ENCODE measurements at regions not wholly inside any gene's neighbourhood (a gene's known extent, or its start where the extent isn't known, plus 50 kb on each side); places are given as distances from the start of the nearest gene placed in this dataset.

DNA sequence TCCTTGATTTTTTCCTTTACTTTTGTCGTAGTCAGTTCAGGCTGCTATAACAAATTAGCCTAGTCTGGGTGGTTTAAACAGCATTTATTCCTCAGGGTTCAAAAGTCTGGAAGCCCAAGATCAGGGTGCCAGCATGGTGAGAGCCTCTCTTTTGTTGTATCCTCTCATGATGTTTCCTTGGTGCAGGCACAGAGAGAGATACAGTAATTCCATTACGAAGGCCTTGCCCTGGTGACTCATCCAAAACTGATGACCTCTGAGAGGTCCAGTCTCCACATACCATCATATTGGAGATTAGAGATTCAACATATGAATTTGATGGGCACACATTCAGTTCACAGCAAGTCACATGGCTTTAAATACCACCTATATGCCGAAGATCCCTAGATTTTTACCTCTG, 253.8 kb downstream of the CYRIA start:
- no peak for DNase-seq (ENCODE audit: low read depth in 3 of 3)

DNA sequence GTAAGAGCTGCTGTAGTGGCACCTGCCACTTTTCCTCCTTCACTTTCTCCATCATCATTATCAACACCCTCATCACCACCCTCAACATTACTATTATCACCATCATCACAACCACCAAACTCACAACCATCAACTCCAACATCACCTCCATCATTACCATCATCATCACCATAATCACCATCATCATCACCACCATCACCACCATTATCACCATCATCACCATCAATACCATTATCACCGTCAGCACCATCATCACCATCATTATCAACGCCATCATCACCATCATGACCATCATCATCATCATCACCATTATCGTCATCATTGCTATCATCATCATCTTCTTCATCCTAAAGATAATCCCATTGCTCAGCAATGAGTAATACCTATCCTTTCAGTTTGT, 255.8 kb downstream of the CYRIA start:
- no peak for DNase-seq (ENCODE audit: low read depth in 3 of 3)

DNA sequence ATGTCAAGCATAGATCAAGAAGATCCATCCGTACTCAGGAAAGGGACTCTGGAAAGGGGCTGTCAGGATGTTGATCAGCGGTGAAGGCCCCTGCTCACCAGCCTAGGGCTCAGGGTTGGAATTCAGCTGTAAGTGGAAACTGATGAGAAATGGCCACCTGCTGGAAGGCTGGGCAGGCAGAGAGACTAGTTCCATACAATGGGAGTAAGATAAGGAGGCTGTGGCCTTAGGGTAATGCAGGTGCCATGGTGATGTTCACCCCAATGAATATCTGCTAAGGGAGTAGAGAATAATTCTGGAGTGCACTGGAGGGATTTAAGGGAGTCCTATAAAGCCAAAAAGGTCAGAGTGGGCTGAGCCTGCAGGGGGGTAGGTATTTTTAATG, 256.6 kb downstream of the CYRIA start:
- DNase-seq (ENCODE audit: low read depth in 3 of 3), result no peak

DNA sequence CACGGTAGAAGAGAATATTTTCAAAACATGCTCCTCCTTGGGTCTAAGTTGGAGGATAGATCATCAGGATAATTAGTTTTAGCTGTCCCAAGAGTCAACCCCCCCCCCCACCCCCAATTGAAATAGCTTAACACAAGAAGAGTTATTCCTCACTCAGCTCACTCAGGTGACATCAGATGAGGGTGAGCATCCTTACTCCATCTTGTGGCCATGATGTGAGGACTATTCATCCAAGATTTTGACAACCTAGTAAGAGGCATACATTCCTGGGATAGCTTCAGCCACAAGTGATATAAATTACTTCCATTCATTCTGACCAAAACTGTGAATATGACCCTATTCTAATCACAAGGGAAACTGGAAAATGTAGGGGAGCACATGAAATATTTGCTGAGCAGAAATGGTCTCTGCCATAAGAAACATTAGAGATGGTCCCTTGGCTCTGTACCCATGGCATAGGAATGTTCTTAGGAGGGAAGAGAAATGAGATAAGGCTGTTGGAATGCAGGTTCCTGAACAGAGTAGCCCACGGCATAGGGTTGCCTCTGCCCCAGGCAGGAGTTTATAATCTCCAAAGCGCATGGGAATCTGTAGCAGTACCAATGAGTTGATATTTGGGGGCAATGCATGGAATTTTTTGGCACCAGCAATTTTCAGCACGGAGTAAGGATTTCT, 257.2 kb downstream of the CYRIA start:
- DNase-seq (ENCODE audit: low read depth in 3 of 3), result no peak

DNA sequence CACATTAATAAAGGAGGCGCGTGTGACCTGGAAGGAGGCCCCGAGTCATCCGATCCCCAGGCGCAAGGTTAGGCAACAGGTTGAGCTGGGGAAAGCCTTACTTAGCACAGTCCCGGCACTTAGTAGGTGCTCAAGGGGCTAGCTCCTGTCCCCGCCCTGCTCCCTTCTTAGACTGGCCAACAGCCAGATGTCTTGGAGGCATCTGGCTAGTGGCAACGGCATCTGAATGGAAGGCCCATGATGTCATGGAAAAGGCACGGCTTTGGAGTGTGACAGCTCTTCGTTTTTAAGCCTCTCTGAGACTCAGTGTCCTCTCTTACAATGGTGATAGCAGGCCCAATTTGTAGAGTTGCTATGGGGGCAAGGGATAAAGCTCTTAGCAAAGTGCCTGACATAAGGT, 258.3 kb downstream of the CYRIA start:
- DNase-seq (ENCODE audit: low read depth in 3 of 3), result no peak

DNA sequence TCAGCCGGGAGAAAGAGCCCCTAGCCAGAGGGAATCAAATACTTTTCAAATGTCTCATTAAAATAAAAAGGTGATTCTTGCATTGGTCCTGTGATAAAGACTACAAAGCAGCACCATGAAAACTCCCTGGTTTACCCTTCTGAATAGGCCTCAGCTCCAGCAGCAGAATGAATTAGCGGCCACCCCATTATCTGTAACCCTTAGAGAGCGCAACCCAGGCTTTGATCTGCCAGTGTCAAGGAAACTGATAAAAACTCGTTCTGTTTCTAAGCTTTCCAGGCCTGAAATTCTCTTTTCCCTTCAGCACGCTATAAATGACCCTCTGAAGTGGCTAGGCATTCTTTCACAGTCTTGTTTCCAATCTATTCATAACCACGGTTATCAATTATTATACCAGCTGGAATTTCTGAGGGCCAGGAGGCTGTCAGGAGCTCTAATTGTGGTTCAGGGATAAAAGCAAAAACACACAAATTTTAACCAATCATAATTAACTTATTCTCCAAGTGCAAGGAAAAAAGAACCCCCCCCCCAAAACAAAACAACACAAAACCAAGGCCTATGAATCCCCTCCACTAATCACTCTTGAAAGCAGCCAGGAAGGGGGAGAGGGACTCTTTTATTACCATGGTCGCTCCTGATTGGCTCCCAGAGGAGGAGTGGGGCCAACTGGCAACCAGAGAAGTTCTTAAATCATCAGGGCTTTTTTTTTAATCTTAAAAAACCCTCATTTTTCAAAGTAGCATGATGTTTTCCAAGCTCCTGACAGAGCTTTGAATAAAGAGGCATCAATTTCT, 258.9 kb downstream of the CYRIA start:
- DNase-seq (ENCODE audit: low read depth in 3 of 3), result no peak

DNA sequence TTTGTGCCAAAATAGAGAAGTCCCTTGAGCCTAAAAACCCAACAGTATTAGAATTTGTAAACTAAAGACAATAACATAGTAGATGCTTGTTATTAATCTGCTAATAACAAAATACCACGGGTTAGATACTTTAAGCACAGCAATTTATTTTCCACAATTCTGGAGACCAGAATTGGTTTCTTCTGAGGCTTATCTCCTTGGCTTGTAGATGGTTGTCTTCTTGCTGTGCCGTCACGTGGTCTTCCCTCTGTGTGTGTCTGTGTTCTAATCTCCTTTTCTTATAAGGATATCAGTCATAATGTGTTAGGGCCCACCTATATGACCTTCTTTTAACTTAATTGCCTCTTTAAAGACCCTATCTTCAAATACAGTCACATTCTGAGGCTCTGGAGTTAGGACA, 260.1 kb downstream of the CYRIA start:
- DNase-seq (ENCODE audit: low read depth in 3 of 3), result no peak

DNA sequence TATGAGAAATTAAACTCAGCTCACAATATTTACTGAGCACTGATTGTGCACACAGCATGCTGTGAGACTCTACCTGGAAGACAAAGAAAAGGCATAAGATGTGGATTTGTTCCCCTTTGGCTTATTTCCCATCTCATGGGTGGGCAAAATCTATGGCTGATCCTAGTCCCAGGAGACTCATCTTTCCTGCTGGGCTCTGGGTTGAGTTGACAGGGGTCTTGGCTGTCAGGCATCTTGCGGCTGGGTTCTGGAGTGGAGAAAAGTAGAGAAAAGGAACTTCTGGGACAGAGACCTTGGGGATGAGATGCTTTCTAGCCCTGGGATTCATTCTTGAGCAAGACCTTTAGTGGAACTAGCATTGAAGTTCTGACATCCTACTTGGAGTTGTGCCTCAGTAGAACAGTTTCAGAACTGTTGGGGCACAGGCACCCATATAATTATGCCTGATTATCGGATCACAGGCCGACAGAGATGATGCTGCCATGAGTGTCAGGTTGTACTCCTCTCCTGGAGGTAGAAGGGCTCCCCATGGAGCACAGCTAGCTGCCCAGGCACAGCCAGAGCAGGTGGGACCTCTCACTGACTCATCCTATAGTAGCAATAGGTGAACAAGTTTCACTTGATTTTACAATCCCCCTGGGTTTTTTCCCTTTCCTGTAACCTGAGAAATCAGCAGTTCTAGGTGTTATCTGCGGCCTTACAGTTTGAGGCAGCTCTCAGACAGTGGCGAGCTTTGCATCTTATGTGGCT, 260.9 kb downstream of the CYRIA start:
- DNase-seq (ENCODE audit: low read depth in 3 of 3), result no peak

DNA sequence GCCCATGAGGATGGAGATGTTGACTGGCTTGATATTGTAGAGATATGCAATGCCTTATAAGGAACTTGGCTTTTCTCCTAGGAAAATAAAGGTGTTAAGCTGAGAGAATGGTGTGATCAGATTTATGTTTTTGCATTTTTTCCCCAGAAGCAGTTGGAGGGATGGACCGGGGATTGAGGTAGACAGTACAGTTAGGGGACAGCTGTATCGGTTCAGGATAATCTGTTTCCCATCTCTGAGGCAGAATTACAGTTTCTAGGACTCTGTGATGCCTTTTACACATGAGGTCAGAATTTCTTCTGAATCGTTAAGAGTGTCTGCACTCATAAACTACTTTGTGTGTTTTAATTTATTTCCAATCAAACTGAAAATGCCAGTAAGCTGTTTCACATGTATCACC, 261.5 kb downstream of the CYRIA start:
- DNase-seq (ENCODE audit: low read depth in 3 of 3), result no peak

DNA sequence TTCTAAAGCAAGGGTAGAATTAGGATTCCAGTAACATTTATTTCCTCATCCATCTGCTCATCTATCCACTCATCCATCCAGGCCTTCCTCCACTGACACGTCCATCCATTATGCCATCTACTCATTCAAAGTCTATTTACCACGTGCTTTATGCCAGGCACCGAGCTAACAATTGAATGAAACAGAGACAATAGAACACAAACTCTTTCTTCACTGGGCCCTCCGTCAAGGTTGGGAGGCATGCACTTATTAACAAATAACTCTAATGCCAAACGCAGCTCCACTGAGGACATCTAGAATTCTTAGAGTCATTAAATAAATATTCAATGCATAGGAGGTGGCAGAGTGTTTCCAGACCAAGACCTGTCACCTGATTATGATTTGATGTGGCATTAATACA, 262.7 kb downstream of the CYRIA start:
- DNase-seq (ENCODE audit: low read depth in 3 of 3), result no peak

DNA sequence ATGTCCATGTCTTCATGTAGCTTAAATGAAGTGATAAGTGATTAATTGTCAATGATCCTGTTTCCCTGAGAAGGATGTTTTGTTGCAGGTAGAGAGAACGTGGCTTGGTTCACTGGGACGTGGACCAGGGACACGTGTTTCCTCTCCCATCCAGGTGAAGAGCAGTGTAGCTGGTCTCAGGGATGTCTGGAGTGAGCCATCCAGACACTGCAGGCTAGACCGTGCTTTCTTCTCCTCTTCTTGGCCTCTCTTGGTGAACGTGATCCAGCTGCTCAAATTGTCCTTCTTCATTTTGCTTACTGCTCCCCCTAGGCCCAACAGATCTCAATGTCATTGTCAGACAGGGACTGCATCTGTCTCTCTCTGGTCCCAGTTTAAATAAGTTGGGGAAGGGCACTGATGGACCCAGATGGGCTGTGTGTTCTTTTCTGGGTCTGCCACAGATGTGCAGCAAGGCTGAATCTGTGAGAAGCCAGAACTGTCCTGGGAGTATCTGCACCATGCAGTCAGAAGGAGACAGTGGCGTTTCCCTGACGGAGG, 263.8 kb downstream of the CYRIA start:
- no peak for DNase-seq (ENCODE audit: low read depth in 3 of 3)

DNA sequence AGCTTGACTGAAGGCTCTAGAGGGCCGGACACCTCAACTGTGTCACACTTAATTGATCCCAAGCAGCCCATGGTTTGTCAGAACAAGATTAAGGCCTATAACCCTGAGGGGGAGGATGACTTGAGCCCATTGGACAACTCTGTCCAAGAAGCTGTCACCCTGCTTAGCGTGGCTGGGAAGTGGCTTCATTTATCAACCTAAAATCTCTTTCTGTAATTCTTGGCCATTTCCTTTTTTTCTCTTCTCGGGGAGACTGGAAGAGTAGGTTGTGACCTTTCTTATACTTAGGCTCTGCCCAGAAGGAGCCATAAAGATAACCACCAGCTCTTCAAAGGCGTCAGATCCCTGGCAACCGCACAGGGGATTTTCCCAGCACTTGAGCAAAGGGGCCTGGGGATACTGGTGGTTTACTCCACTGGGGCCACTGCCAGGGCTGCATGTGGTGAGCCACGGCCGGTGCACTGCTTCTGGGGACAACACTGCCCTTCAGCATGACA, 265.5 kb downstream of the CYRIA start:
- DNase-seq (ENCODE audit: low read depth in 3 of 3), result no peak

DNA sequence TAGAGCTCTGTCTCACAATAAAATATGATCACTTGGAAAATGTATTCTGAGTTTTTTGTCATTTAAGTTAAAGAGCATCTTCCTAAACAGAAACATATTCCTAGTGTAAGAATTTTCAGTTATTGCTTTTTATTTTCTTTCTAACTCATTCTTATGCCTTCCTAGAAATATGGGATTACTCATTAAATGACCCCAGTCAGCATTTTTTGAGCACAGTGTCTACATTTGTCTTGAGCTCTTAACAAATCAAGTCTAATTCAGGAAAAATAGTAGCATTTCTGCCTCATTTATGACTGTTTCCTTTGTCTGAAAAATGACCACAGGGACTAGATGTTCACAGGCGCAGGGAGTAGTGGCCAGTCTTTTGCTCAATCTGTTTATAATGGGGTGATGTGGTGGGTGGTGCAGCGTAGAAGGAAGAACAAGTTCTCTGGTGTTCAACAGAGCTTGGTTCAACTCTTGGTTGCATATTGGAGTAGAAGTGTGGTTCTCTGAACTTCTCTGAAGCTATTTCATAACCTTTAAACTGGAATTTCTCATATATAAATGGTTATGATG, 267.1 kb downstream of the CYRIA start:
- no peak for DNase-seq (ENCODE audit: low read depth in 3 of 3)

DNA sequence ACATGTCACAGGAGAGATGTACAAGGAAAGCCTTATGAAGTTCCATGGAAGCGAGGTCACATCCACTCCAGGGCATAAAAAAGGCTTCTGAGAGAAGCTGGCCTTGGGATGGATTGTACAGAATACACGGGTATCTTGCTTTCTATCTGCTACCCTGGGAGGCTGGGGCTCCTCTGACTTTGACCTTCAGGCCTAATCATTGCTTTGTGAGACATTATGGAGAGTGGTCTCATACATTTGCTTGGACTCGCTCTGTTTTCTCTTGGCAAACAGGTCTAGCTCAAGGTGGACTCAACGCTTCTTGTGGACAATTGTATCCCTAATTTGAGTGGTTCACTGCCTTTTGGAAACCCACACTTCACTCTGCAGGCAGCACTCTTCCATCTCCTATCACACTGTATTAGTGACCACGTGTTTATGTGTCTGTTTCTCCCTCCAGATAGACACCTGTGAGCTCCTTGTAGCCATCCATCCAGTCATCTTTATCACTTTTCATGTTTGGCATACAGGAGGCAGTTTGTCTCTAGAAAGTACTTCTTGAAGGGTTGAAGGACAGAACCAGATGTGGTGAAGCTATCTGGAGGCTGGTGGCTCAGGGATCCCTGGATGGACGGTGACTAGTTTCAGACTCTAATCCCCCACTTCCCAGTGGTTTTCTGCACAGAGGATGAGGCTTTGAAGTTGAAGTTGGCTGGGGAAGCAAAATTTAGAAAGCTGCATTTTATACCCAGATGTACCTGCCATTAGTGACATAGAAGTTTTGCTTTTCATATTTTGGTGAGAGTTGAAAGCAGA, 267.8 kb downstream of the CYRIA start:
- no peak for DNase-seq (ENCODE audit: low read depth in 3 of 3)

DNA sequence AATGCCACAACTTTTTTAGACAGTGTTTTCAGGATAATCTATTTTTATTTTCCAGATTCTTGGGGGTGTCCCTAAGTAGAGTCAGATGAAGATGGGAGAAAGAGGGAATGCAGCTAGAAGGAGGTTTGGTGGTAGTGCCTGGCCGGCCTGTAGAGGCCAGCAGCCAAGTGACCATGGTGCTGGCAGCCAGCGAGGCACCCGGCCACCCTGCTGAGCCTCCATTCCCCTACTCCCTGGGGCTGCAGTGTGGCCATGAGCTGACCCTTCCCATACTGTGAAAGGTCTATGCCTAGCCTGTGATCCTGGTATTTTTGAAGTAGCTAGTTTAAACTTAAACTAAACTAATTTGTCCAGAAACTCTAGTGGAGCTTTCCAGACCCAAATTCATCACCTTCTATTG, 268.6 kb downstream of the CYRIA start:
- no peak for DNase-seq (ENCODE audit: low read depth in 3 of 3)

DNA sequence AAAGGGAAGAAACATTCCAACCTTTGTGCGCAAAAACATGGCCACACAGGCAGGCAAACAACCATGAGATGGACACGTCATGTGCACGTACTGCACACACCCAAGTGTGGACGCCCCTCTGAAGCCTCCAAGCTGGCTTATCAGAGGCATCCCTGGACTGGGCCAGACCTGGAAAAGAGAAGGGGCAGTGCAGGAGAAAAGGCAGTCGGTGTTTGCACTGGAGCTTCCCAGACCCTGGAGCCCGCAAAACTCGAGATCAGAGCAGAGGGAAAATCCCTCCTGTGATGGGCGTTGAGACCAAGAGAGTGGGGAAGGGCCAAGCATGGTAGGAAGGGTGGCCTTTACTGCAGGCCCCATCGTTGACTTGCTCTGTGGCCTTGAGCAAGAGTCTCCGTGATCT, 269.5 kb downstream of the CYRIA start:
- DNase-seq (ENCODE audit: low read depth in 3 of 3), result no peak

DNA sequence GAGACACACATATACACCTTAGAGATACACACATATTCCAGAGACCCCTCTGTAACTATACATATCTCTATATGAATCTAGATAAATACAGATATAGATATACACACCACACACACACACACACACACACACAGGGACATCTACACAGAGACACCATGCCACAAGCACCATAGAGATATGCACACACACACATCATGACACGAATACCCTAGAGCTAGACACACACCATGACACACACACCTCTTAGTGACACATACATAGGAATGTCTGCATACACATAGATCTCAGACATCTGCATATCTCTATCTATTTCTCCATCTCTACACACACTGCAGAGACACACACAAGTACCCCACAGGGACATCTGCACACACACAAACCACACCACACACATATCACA, 270.0 kb downstream of the CYRIA start:
- DNase-seq (ENCODE audit: low read depth in 3 of 3), result no peak

DNA sequence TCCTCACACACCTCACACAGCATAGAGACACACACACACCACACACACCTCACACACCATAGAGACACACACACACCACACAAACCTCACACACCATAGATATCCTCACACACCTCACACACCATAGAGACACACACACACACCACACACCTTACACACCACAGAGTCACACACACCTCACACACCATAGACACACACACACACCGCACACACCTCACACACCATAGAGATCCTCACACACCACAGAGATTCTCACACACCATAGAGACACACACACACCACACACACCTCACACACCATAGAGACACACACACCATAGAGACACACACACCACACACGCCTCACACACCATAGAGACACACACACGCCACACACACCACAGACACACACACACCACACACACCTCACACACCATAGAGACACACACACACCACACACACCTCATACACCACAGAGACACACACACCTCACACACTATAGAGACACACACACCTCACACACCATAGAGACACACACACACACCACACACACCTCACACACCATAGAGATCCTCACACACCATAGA, 270.6 kb downstream of the CYRIA start:
- DNase-seq (ENCODE audit: low read depth in 3 of 3), result no peak

DNA sequence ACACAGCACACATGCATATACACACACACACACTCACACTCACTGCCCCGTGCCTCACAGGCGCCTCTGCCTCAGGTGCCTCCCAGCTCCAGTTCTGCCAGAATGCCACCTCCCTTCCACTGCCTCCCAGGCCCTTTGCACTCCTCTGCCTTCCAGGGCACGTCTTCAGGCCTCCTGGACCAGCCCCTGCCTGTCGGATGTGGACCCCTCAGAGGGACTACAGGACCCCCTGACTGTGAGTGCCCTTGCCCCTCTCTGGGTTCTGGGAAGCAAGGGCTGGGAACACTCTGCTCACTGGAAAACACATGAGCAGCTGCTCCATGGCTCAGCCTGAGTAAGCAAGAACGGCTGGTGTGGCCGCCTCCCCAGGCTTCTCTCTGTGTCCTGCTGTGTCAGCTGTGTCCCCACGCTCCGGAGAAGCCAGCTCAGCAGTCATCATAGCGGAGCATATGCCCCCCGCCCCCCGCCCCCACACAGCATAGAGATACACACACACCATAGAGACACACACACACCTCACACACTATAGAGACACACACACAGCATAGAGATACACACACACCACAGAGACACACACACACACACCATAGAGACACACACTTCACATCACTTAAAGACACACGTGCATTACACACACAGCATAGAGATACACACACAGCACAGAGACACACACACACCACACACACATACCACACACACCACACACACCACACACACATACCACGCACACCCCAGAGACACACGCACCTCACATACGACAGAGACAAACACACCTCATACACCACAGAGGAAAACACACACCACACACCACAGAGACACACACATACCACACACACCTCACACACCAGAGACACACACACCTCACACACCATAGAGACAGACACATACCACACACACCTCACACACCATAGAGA, 271.3 kb downstream of the CYRIA start:
- no peak for DNase-seq (ENCODE audit: low read depth in 3 of 3)

DNA sequence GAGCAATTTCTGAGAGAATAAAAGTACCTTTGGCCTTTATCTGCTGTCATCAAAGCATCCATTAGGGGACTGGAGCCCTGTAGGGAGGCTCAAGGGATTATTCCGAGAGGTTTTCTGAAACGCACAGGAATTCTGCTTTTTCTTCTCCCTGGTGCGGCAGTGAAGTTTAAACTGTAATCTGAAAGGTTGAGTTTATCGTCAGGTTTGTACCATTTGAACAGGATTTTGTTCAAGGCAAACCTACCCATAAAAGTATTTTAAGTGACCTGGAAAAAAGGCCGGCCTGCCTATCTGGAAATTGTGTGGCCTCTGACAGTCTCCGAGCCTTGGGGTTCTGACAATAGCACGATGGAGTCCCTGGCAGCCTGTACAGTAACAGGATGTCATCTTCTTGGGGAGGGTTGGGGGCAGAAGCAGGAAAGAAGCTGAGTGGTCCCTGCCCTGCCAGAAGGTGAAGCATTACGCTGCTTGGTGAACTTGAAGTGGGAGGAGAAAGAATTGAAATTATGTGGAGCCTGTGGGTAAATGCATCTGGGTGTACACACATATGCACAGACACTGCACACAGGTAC, 272.0 kb downstream of the CYRIA start:
- DNase-seq (ENCODE audit: low read depth in 3 of 3), result no peak
